ENCODE measurements at regions not wholly inside any gene's neighbourhood (a gene's known extent, or its start where the extent isn't known, plus 50 kb on each side); places are given as distances from the start of the nearest gene placed in this dataset.
A peak's percentile ranks its signal among the peaks of the same experiment; 100 is the strongest.
"Not testable (repeated sequence)": the region's sequence is repeated elsewhere in the genome, so short reads cannot be mapped to it uniquely, and the experiment has no call there.

DNA sequence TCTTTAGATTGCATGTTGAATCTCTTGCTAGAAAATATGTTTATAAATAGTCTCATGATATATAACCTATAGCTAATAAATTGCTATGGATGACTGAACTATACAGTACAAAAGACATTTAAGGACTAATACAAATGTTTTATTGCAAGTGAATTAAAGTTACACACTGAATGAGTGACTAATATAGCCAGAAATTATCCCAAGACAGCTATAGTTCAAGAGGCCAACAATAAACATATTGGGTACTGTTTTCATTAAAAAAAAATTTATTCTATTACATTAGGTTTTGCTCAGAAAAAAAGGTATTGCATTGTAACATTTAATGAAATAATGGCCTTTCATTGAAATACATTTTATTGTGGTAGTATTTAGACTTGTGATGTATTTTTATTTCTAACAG lies 819.1 kb downstream of the TRIML1 start:
- TF ChIP-seq, protein P1, sequence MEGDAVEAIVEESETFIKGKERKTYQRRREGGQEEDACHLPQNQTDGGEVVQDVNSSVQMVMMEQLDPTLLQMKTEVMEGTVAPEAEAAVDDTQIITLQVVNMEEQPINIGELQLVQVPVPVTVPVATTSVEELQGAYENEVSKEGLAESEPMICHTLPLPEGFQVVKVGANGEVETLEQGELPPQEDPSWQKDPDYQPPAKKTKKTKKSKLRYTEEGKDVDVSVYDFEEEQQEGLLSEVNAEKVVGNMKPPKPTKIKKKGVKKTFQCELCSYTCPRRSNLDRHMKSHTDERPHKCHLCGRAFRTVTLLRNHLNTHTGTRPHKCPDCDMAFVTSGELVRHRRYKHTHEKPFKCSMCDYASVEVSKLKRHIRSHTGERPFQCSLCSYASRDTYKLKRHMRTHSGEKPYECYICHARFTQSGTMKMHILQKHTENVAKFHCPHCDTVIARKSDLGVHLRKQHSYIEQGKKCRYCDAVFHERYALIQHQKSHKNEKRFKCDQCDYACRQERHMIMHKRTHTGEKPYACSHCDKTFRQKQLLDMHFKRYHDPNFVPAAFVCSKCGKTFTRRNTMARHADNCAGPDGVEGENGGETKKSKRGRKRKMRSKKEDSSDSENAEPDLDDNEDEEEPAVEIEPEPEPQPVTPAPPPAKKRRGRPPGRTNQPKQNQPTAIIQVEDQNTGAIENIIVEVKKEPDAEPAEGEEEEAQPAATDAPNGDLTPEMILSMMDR (IDR thresholded peaks at IDR 0.05; ENCODE audit: low read depth, low read length): no peak
- no peak overlapping the region for H3K4me3 ChIP-seq (ENCODE audit: low read depth, low read length)

DNA sequence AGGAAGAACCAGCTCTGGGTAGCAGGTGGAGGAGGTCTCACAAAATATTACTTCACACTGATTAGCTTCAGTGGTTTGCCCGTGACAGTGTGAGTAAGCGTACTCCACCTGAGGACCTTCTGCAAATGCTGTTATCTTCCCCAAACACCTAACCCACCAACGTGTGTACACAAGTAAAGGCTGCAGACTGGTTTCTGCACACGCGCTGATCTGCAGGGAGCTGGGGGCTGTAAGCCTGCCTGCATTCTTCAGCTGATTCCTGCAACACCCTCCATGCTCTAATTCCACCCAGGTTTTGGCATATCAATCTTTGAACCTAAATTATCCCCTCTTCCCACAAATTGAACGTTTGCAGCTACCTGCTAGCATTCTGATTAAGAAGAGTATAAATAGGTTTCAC lies 820.2 kb downstream of the TRIML1 start:
- no peak overlapping the region for H3K4me3 ChIP-seq (ENCODE audit: low read depth, low read length)
- TF ChIP-seq, protein P1 (IDR thresholded peaks at IDR 0.05; ENCODE audit: low read depth, low read length): no peak

DNA sequence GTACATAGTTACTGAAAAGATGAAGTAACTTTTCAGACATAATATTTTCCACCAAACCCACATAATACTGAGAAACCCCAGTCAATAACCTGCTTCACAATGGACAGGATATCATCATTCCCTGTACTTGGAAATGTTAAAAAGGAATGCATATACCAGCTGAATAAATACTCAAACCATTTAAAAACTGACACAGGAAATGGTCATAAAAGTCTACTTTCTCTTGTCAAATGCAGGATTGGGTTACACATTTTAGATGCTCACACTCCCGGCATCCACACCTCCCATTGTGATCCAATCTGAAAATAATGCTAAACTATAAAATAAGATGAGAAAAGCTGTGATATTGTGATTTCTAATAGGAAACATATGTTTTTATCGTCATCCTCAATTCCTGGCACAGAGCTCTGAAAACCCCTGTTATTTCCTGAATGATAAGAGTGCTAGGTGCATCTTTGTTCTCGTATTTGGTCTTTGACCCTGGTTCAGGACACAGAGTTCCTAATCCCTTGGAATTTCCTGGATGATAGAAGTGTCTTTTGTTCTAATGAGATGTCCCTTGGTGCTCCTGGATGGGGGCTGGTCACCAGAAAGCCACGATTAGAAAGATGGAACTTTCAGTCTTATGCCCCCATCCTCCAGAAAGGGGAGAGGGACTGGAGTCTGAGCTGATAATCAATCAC lies 821.3 kb downstream of the TRIML1 start:
- TF ChIP-seq, protein P1 (IDR thresholded peaks at IDR 0.05; ENCODE audit: low read depth, low read length): no peak

DNA sequence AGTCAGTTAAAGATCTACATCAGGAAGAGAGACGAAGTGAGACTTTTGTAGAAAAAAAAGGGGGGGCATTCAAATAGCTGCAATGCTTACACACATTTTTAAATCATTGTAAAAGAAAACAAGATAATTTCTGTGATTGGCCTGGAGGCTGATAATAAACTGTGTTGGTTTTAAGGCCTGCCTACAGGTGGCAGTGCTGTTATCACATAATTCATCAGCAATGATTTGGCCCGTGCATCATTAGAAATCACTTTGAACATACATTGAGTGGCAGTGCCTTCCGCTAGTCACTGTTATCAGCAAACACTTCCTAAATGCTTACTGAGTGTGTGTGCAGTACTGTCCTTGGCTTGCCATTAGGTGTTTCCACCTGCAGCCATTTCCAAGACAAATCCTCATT lies 831.9 kb downstream of the TRIML1 start:
- H3K4me3 ChIP-seq (ENCODE audit: low read depth, low read length): no peak overlapping the region
- TF ChIP-seq, protein P1 (IDR thresholded peaks at IDR 0.05; ENCODE audit: low read depth, low read length): peak; percentile 16; the same call in 1 of the 2 replicates

More for the DNA sequence above, 821.3 kb downstream of the TRIML1 start:
- H3K4me3 ChIP-seq (ENCODE audit: low read depth, low read length): no peak overlapping the region

GRCh38 chr4:188975271-188975670 lies 836.0 kb downstream of the TRIML1 start:
- TF ChIP-seq, protein P1 (IDR thresholded peaks at IDR 0.05; ENCODE audit: low read depth, low read length): no peak
- H3K4me3 ChIP-seq (ENCODE audit: low read depth, low read length): no peak overlapping the region

GRCh38 chr4:188976644-188977115 lies 837.4 kb downstream of the TRIML1 start:
- TF ChIP-seq, protein P1 (IDR thresholded peaks at IDR 0.05; ENCODE audit: low read depth, low read length): no peak
- H3K4me3 ChIP-seq (ENCODE audit: low read depth, low read length): peak overlapping the region; percentile 37; the same call in 1 of the 2 replicates

DNA sequence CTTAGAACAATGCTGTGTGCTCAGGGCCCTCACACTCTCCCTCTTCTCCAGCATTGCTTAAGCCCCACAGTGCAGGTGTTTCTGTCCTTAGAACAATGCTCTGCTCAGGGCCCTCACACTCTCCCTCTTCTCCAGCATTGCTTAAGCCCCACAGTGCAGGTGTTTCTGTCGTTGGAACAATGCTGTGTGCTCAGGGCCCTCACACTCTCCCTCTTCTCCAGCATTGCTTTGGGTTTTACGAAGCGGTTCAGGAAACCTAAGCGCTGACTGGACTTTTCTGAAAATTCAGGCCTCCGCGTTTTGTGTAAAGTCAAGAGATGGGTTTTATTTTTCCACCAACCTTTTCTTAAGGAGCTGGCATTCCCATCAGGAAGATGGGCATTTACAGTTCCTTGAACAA lies 838.0 kb downstream of the TRIML1 start:
- H3K4me3 ChIP-seq (ENCODE audit: low read depth, low read length): not testable (repeated sequence)

GRCh38 chr4:188984518-188984917 lies 845.3 kb downstream of the TRIML1 start:
- TF ChIP-seq, protein P1 (IDR thresholded peaks at IDR 0.05; ENCODE audit: low read depth, low read length): no peak
- no peak overlapping the region for H3K4me3 ChIP-seq (ENCODE audit: low read depth, low read length)

Data from WI38 (cell line).